Fibroblast of mammary gland (primary cell): ENCODE measurements at regions not wholly inside any gene's neighbourhood (a gene's known extent, or its start where the extent isn't known, plus 50 kb on each side); places are given as distances from the start of the nearest gene placed in this dataset.

Experiments
- DNase-seq: peaks from one replicate; pipeline ENCODE4 v3.0.0-alpha.2; 2010; ENCODE audit warnings: low read depth
- H3K4me3 ChIP-seq: 2 replicates; pipeline ENCODE4 v1.5.1; 2011; ENCODE audit warnings: low read depth, mild to moderate bottlenecking, low read length, moderate library complexity; ENCODE audit not compliant: control insufficient read depth
- CTCF ChIP-seq: conservative IDR thresholded peaks from 2 replicates; pipeline ENCODE4 v1.5.1; 2011; ENCODE audit warnings: low read depth, low read length, inconsistent platforms; ENCODE audit not compliant: control insufficient read depth, insufficient read depth

- DNase-seq, result peak; percentile 10
- no peak for TF ChIP-seq CTCF
- H3K4me3 ChIP-seq, result no peak overlapping the region
Observed at GRCh38 chr10:100656454-100656853, 88.9 kb upstream of the PAX2 start.

GRCh38 chr10:100658269-100658668 lies 87.1 kb upstream of the PAX2 start:
- no peak for TF ChIP-seq CTCF
- H3K4me3 ChIP-seq, result no peak overlapping the region
- DNase-seq, result no peak

- no peak overlapping the region for H3K4me3 ChIP-seq
- no peak for TF ChIP-seq CTCF
- no peak for DNase-seq
Observed at GRCh38 chr10:100659361-100660098, 85.9 kb upstream of the PAX2 start.

- TF ChIP-seq CTCF, result no peak
- H3K4me3 ChIP-seq, result no peak overlapping the region
- DNase-seq, result no peak
Observed at GRCh38 chr10:100660365-100660764, 85.0 kb upstream of the PAX2 start.

GRCh38 chr10:100660945-100661344 lies 84.4 kb upstream of the PAX2 start:
- no peak for DNase-seq
- TF ChIP-seq CTCF, result no peak

GRCh38 chr10:100661520-100661919 lies 83.9 kb upstream of the PAX2 start:
- no peak for TF ChIP-seq CTCF
- no peak for DNase-seq
- no peak overlapping the region for H3K4me3 ChIP-seq

More at GRCh38 chr10:100660945-100661344, 84.4 kb upstream of the PAX2 start:
- no peak overlapping the region for H3K4me3 ChIP-seq
